ENCODE measurements at regions not wholly inside any gene's neighbourhood (a gene's known extent, or its start where the extent isn't known, plus 50 kb on each side); places are given as distances from the start of the nearest gene placed in this dataset.

DNA sequence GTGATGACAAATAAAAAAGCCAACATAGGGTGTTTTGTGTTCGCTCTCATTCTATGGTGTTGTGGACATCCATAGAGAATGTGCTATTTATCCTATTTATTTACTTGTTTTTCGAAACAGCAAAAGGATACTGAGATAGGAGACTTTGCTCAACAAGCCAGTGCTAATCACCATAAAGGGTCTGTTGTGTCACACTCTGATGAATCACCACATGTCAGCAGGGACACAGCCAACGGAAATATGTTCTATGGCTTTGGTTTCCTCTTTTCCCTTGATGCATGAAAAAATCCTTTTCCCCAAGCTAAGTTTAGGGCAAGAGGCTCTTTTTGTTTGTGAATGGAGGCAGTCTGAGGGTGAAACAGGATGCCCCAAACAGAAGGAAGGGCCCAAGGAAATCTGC, 154.3 kb downstream of the RNF152 start:
- ATAC-seq (no peak), DNase-seq (no peak)

GRCh38 chr18:61738042-61738441, 154.8 kb downstream of the RNF152 start:
- H3K27ac Mint-ChIP-seq: no peak overlapping the region
- peaks cover 2% of the 10 kb centered on the region for H3K4me1 Mint-ChIP-seq
- no peak for DNase-seq
- H3K27me3 Mint-ChIP-seq: peaks cover 20% of the 10 kb centered on the region
- H3K4me3 Mint-ChIP-seq: no peak overlapping the region
- H3K9me3 ChIP-seq (ENCODE audit: control insufficient read depth, low read length, poor library complexity, severe bottlenecking): no peaks in the 10 kb centered on the region
- ATAC-seq: no peak
- H3K36me3 Mint-ChIP-seq (ENCODE audit: low read depth): no peaks in the 10 kb centered on the region

More for the DNA sequence above, 154.3 kb downstream of the RNF152 start:
- no peaks in the 10 kb centered on the region for H3K36me3 Mint-ChIP-seq (ENCODE audit: low read depth)
- H3K9me3 ChIP-seq (ENCODE audit: control insufficient read depth, low read length, poor library complexity, severe bottlenecking): no peaks in the 10 kb centered on the region
- H3K27ac Mint-ChIP-seq: no peak overlapping the region
- peaks cover 2% of the 10 kb centered on the region for H3K4me1 Mint-ChIP-seq
- H3K4me3 Mint-ChIP-seq: no peak overlapping the region
- peaks cover 20% of the 10 kb centered on the region for H3K27me3 Mint-ChIP-seq

DNA sequence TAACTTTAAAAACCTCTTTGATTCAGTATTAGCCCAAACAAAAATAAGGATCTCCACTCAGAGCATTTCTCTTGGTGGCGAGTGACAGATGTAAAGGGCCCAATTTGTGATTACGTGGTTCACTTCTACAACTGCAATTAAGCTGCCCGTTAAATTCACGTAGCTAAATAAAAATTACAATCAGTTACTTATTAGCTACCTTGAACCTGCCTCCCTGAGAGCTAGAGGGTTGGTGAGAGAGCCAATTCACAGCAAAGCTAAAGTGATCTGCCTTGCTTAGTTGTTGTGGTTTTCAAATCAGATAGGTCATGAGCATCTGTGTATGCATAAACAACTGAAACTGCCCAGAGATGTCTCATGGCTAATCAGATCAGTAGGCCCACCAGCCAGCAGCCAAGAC, 156.7 kb downstream of the RNF152 start:
- H3K4me1 Mint-ChIP-seq: peaks cover 2% of the 10 kb centered on the region
- DNase-seq: no peak
- H3K4me3 Mint-ChIP-seq: no peak overlapping the region
- H3K27me3 Mint-ChIP-seq: peaks cover 27% of the 10 kb centered on the region
- H3K9me3 ChIP-seq (ENCODE audit: control insufficient read depth, low read length, poor library complexity, severe bottlenecking): no peaks in the 10 kb centered on the region
- H3K27ac Mint-ChIP-seq: no peak overlapping the region
- no peaks in the 10 kb centered on the region for H3K36me3 Mint-ChIP-seq (ENCODE audit: low read depth)
- ATAC-seq: no peak

DNA sequence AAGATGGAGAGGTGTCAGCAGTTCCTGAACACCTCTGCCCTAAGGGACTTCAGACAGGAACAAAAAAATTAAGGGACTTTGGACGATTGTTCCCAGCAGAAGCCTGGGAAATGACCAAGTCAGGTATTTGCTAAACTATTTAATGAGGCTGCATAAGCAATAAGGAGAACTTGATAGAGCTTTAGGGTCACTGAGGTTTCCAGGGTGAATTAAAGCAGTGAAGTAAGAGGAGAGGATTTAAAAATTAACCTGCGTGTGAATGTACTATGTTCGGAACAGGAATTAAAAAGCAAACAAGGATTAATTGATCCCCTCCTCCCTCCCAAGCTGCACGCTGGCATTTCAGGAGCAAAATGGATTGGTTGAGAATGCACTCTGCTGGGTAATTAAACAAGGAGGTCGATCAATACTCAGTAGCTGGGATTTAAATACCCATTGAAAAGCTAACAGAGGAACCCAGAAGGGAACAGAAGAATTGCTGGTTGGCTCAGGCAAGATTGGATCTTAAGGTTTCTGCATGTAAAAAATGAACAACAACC, 157.2 kb downstream of the RNF152 start:
- no peak for ATAC-seq
- peaks cover 2% of the 10 kb centered on the region for H3K4me1 Mint-ChIP-seq
- no peaks in the 10 kb centered on the region for H3K36me3 Mint-ChIP-seq (ENCODE audit: low read depth)
- no peak overlapping the region for H3K4me3 Mint-ChIP-seq
- DNase-seq: no peak
- no peak overlapping the region for H3K27ac Mint-ChIP-seq
- no peaks in the 10 kb centered on the region for H3K9me3 ChIP-seq (ENCODE audit: control insufficient read depth, low read length, poor library complexity, severe bottlenecking)
- peaks cover 32% of the 10 kb centered on the region for H3K27me3 Mint-ChIP-seq

DNA sequence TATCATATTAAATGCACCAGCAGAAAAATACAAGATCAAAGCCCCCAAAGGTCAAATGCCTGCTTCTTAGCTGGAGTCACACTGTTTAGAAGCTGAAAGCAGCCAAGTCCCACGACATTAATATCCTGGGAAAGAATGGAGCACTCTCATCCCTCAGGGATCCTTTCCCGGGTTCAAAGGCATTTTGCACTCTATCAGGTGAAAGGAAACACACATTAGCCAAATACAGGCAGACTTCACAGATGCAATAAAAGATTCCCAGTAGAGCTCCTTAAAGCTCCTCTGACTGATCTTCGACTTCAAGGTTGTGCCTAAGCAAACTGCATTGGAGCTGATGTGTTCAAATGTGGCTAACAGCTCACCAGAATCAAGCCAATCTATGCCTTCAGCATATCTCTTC, 158.4 kb downstream of the RNF152 start:
- peaks cover 31% of the 10 kb centered on the region for H3K27me3 Mint-ChIP-seq
- H3K9me3 ChIP-seq (ENCODE audit: control insufficient read depth, low read length, poor library complexity, severe bottlenecking): no peaks in the 10 kb centered on the region
- DNase-seq: no peak
- no peaks in the 10 kb centered on the region for H3K36me3 Mint-ChIP-seq (ENCODE audit: low read depth)
- no peak for ATAC-seq
- peaks cover 2% of the 10 kb centered on the region for H3K4me1 Mint-ChIP-seq
- no peak overlapping the region for H3K4me3 Mint-ChIP-seq
- no peak overlapping the region for H3K27ac Mint-ChIP-seq

DNA sequence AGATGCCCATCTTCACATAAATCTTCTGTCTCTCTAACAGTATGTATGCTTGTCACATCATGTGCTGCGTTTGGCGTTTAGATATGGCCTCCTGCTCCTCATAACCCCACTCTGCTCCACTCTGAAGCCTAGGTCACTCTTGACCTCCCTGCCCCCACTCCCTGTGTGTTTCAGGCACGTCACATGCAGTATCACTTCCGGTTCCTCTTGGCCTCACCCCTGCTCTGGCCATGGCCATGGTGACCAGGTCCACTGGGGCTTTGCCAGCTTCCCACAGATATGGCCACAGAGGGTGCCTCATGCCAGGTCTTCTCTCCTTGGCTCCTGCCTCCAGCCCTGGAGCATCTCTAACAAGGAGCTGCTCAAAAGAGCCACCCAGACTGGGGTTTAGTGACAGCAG, 160.0 kb downstream of the RNF152 start:
- Mint-ChIP-seq H3K27me3 (peaks cover 31% of the 10 kb centered on the region), H3K27ac (no peak overlapping the region), H3K4me3 (no peak overlapping the region), H3K4me1 (peaks cover 2% of the 10 kb centered on the region), H3K36me3 (ENCODE audit: low read depth) (no peaks in the 10 kb centered on the region)
- ATAC-seq (no peak), DNase-seq (no peak)
- H3K9me3 ChIP-seq (ENCODE audit: control insufficient read depth, low read length, poor library complexity, severe bottlenecking): no peaks in the 10 kb centered on the region

DNA sequence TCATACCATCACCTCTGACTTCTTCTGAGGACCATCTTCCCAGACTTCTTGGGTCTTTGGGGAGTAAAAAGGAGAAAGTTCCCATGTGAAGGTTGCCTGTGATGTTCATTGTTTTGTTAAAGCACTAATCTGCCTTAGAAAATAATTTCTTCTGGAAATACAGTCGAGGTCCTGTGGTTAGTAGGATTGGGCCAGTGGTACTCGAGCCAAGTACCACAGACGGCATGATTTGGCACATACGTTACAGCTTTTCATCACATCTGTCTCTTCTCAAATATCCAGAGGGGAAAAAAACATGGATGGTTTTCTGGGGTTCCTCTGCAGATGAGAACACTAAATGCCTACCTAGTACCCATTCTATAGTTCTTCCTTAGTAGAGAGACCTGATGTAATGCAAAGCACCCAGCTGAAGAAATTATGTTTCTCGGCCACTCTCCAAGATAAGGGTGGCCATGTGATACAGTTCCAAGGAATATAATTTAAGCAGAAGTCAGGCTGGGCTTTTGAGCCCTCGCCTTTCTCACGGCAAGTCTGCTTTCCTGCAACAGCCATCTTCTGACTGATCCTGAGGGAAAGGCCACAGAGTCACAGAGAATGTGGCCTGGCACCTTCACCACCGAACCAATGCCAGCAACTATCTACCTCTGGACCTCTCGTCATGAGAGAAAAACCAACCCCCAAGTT, 161.0 kb downstream of the RNF152 start:
- no peaks in the 10 kb centered on the region for H3K9me3 ChIP-seq (ENCODE audit: control insufficient read depth, low read length, poor library complexity, severe bottlenecking)
- Mint-ChIP-seq H3K27me3 (peaks cover 30% of the 10 kb centered on the region), H3K36me3 (ENCODE audit: low read depth) (no peaks in the 10 kb centered on the region), H3K27ac (no peak overlapping the region), H3K4me1 (peaks cover 2% of the 10 kb centered on the region), H3K4me3 (no peak overlapping the region)
- no peak for ATAC-seq
- DNase-seq: no peak

GRCh38 chr18:61731178-61731577, 161.6 kb downstream of the RNF152 start:
- Mint-ChIP-seq H3K36me3 (ENCODE audit: low read depth) (no peaks in the 10 kb centered on the region), H3K27me3 (peaks cover 24% of the 10 kb centered on the region), H3K4me1 (no peaks in the 10 kb centered on the region), H3K27ac (no peak overlapping the region), H3K4me3 (no peak overlapping the region)
- ATAC-seq (no peak), DNase-seq (no peak)
- H3K9me3 ChIP-seq (ENCODE audit: control insufficient read depth, low read length, poor library complexity, severe bottlenecking): no peaks in the 10 kb centered on the region

GRCh38 chr18:61729322-61729721, 163.5 kb downstream of the RNF152 start:
- DNase-seq (no peak), ATAC-seq (no peak)
- Mint-ChIP-seq H3K4me3 (no peak overlapping the region), H3K4me1 (no peaks in the 10 kb centered on the region), H3K27ac (no peak overlapping the region), H3K36me3 (ENCODE audit: low read depth) (no peaks in the 10 kb centered on the region), H3K27me3 (peaks cover 20% of the 10 kb centered on the region)
- no peaks in the 10 kb centered on the region for H3K9me3 ChIP-seq (ENCODE audit: control insufficient read depth, low read length, poor library complexity, severe bottlenecking)

DNA sequence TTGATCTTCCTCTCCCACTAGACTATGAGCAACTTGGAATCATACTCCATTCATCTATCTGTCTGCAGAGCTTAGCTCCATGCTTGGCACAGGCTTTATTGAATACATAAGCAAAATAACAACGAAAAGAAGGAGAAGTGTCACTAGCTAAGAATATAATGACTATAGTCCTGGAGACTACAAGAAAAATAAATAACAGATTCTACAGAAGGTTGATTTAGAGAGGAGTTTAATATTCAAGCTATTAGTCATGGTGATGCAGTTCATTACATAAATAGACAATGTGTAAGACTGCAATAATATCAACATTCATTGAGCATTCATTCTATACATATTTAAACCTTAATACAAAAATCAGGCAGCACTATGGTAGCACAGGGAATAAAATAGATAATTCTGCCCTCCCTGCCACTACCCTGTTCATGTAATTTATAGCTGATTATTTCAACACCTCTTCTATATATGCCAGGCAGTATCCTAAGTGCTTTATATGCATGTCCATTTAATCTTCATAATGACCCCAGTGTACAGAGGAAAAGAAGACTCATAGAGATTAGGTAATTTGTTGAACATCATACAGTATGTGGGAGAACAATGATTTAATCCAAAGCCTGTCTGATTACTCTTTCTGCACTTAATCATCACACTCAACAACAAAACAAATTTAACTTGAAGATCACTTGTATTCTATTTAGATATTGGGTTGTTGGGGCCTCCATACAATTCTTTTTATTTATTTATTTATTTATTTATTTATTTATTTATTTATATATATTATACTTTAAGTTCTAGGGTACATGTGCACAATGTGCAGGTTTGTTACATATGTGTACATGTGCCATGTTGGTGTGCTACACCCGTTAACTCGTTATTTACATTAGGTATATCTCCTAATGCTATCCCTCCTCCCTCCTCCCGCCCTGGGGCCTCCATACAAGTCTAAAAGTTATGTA, 165.3 kb downstream of the RNF152 start:
- Mint-ChIP-seq H3K36me3 (ENCODE audit: low read depth) (no peaks in the 10 kb centered on the region), H3K4me1 (no peaks in the 10 kb centered on the region), H3K4me3 (no peak overlapping the region), H3K27me3 (peaks cover 16% of the 10 kb centered on the region), H3K27ac (no peak overlapping the region)
- ATAC-seq (no peak), DNase-seq (no peak)
- no peaks in the 10 kb centered on the region for H3K9me3 ChIP-seq (ENCODE audit: control insufficient read depth, low read length, poor library complexity, severe bottlenecking)

DNA sequence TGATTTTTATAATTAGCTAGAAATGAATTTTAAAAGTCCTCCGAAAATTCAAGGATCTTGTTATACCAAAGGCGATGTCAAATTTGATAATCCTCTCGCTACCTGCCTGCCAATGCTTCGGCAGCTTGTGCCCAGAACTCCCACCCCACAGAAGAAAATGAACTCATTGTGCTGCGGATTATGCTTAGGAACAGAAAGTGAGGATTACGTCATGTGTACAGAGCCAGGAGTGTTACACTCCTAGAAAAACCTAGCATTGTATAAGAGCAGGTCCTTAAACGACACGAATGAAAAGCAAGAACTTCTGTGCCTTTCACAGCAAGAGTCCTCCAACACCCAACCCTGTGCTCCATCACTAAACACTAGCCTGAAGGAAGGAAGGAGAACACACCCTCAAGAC, 168.3 kb downstream of the RNF152 start:
- Mint-ChIP-seq H3K4me1 (no peaks in the 10 kb centered on the region), H3K27me3 (no peaks in the 10 kb centered on the region), H3K27ac (no peak overlapping the region), H3K4me3 (no peak overlapping the region), H3K36me3 (ENCODE audit: low read depth) (no peaks in the 10 kb centered on the region)
- H3K9me3 ChIP-seq (ENCODE audit: control insufficient read depth, low read length, poor library complexity, severe bottlenecking): no peaks in the 10 kb centered on the region
- DNase-seq (no peak), ATAC-seq (no peak)

DNA sequence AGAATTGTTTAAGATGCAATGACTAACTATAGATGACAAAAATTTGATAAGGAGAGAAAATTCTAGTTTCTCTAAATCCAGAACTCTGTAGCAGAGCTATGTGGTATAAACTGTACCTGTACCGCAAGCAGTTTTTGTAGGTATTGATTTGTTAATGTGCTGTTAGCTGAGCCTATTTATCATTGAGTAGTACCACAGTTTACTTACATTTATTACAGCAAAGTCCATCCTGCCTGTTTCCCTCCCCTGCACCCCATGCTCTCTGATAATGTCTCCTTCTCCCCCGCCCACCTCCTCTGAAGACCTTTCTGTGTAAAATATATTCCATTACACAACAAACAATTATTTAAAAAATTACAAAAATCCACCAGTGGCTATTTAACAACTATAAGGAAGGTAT, 170.6 kb downstream of the RNF152 start:
- ATAC-seq: no peak
- no peaks in the 10 kb centered on the region for H3K9me3 ChIP-seq (ENCODE audit: control insufficient read depth, low read length, poor library complexity, severe bottlenecking)
- no peak overlapping the region for H3K27ac Mint-ChIP-seq
- no peak for DNase-seq
- H3K4me3 Mint-ChIP-seq: no peak overlapping the region
- H3K36me3 Mint-ChIP-seq (ENCODE audit: low read depth): no peaks in the 10 kb centered on the region
- H3K27me3 Mint-ChIP-seq: no peaks in the 10 kb centered on the region
- no peaks in the 10 kb centered on the region for H3K4me1 Mint-ChIP-seq

GRCh38 chr18:61720496-61720895, 172.3 kb downstream of the RNF152 start:
- H3K4me1 Mint-ChIP-seq: no peaks in the 10 kb centered on the region
- no peaks in the 10 kb centered on the region for H3K9me3 ChIP-seq (ENCODE audit: control insufficient read depth, low read length, poor library complexity, severe bottlenecking)
- H3K27me3 Mint-ChIP-seq: no peaks in the 10 kb centered on the region
- H3K36me3 Mint-ChIP-seq (ENCODE audit: low read depth): no peaks in the 10 kb centered on the region
- H3K4me3 Mint-ChIP-seq: no peak overlapping the region
- no peak overlapping the region for H3K27ac Mint-ChIP-seq
- no peak for ATAC-seq
- DNase-seq: no peak

Data from T-helper 17 cell (primary cell).